ENCODE measurements at regions not wholly inside any gene's neighbourhood (a gene's known extent, or its start where the extent isn't known, plus 50 kb on each side); places are given as distances from the start of the nearest gene placed in this dataset.

- Histone ChIP-seq H3K27me3 (no peaks in the 10 kb centered on the region), H3K4me1 (no peaks in the 10 kb centered on the region), H3K4me3 (no peak overlapping the region), H3K27ac (no peak overlapping the region), H3K36me3 (no peaks in the 10 kb centered on the region), H3K9me3 (no peaks in the 10 kb centered on the region)
- intact Hi-C loops (cut with DNase I; ENCODE audit: low total_unique reads): no loop called here
- TF ChIP-seq CTCF (IDR thresholded peaks at IDR 0.05): no peak
- DNase-seq: no peak
Observed at GRCh38 chr2:13651684-13652131, 935.0 kb downstream of the TRIB2 start.

GRCh38 chr2:13652531-13653313 is 936.0 kb downstream of the TRIB2 start:
- no peaks in the 10 kb centered on the region for H3K36me3 ChIP-seq
- H3K27ac ChIP-seq: no peak overlapping the region
- intact Hi-C loops (cut with DNase I; ENCODE audit: low total_unique reads): no loop called here
- no peaks in the 10 kb centered on the region for H3K27me3 ChIP-seq
- no peak for DNase-seq
- no peaks in the 10 kb centered on the region for H3K4me1 ChIP-seq
- no peaks in the 10 kb centered on the region for H3K9me3 ChIP-seq
- TF ChIP-seq CTCF (IDR thresholded peaks at IDR 0.05): no peak
- no peak overlapping the region for H3K4me3 ChIP-seq

- Histone ChIP-seq H3K36me3 (no peaks in the 10 kb centered on the region), H3K4me3 (no peak overlapping the region), H3K27me3 (no peaks in the 10 kb centered on the region), H3K9me3 (no peaks in the 10 kb centered on the region), H3K4me1 (no peaks in the 10 kb centered on the region), H3K27ac (no peak overlapping the region)
- intact Hi-C loops (cut with DNase I; ENCODE audit: low total_unique reads): no loop called here
- TF ChIP-seq CTCF (IDR thresholded peaks at IDR 0.05): no peak
- no peak for DNase-seq
Observed at GRCh38 chr2:13654416-13654815, 937.7 kb downstream of the TRIB2 start.

- Histone ChIP-seq H3K27me3 (no peaks in the 10 kb centered on the region), H3K9me3 (no peaks in the 10 kb centered on the region), H3K4me3 (no peak overlapping the region), H3K4me1 (no peaks in the 10 kb centered on the region), H3K27ac (no peak overlapping the region), H3K36me3 (no peaks in the 10 kb centered on the region)
- no peak for DNase-seq
- TF ChIP-seq CTCF (IDR thresholded peaks at IDR 0.05): no peak
- intact Hi-C loops (cut with DNase I; ENCODE audit: low total_unique reads): no loop called here
Observed at GRCh38 chr2:13660231-13660630, 943.5 kb downstream of the TRIB2 start.

- no peak for TF ChIP-seq CTCF (IDR thresholded peaks at IDR 0.05)
- no peak for DNase-seq
- intact Hi-C loops (cut with DNase I; ENCODE audit: low total_unique reads): no loop called here
Observed at GRCh38 chr2:13662055-13662454, 945.3 kb downstream of the TRIB2 start.

More at GRCh38 chr2:13662055-13662454, 945.3 kb downstream of the TRIB2 start:
- Histone ChIP-seq H3K27ac (no peak overlapping the region), H3K36me3 (no peaks in the 10 kb centered on the region), H3K4me3 (no peak overlapping the region), H3K4me1 (no peaks in the 10 kb centered on the region), H3K9me3 (no peaks in the 10 kb centered on the region), H3K27me3 (no peaks in the 10 kb centered on the region)

Data from tibial artery (tissue), 4 donors.